ENCODE measurements at regions not wholly inside any gene's neighbourhood (a gene's known extent, or its start where the extent isn't known, plus 50 kb on each side); places are given as distances from the start of the nearest gene placed in this dataset.

DNA sequence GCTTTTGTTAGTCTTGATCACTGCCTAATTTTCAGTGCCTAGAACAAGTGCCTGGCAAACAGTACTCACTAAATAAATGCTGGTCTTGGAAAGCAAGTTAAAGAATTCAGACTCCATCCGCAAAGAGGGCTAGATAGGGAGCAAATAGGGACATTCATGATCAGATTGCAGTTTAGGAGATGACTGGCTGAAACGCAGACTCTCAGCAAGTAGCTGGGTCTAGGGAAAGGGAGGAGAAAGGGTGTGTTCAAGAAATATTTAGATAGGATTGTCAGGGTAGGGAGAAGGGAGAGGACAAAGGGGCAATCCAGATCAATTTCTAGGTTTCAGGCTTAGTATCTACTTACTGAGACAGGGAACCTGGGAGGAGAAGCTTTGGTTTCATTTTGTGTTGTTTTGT is 108.4 kb downstream of the ESM1 start:
- CTCF ChIA-PET: no interaction called here
- POLR2A ChIA-PET: no interaction called here
- DNase-seq (no peak), ATAC-seq (ENCODE audit: low read depth) (no peak)
- H3K9me3 Mint-ChIP-seq: no peaks in the 10 kb centered on the region
- TF ChIP-seq, protein P1, sequence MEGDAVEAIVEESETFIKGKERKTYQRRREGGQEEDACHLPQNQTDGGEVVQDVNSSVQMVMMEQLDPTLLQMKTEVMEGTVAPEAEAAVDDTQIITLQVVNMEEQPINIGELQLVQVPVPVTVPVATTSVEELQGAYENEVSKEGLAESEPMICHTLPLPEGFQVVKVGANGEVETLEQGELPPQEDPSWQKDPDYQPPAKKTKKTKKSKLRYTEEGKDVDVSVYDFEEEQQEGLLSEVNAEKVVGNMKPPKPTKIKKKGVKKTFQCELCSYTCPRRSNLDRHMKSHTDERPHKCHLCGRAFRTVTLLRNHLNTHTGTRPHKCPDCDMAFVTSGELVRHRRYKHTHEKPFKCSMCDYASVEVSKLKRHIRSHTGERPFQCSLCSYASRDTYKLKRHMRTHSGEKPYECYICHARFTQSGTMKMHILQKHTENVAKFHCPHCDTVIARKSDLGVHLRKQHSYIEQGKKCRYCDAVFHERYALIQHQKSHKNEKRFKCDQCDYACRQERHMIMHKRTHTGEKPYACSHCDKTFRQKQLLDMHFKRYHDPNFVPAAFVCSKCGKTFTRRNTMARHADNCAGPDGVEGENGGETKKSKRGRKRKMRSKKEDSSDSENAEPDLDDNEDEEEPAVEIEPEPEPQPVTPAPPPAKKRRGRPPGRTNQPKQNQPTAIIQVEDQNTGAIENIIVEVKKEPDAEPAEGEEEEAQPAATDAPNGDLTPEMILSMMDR (IDR thresholded peaks at IDR 0.05): no peak
- H3K27ac Mint-ChIP-seq: no peak overlapping the region
- H3K36me3 Mint-ChIP-seq (ENCODE audit: low read depth): no peaks in the 10 kb centered on the region
- no peaks in the 10 kb centered on the region for H3K4me1 Mint-ChIP-seq
- intact Hi-C loops (cut with micrococcal nuclease): no loop called here
- peaks cover 37% of the 10 kb centered on the region for H3K27me3 Mint-ChIP-seq
- H3K4me3 Mint-ChIP-seq: no peak overlapping the region

DNA sequence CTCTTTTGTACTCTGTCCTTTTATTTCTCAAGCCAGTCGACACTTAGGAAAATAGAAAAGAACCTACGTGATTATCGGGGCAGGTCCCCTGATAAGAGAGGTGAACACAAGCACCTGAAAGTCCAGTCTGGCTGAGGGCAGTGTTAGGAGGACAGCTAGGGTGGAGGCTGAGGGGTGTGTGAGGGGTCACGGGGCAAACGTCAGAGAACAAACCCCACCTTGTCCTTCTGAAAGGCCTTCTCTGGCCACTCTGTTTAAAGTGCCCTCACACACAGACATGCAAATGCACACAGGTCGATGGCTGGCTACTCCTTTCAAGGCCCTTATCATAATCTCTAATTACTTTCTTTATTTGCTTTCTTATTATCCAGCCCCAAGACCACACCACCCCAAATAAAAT is 108.8 kb downstream of the ESM1 start:
- H3K4me1 Mint-ChIP-seq: no peaks in the 10 kb centered on the region
- H3K27me3 Mint-ChIP-seq: peaks cover 34% of the 10 kb centered on the region
- H3K9me3 Mint-ChIP-seq: no peaks in the 10 kb centered on the region
- no peak overlapping the region for H3K27ac Mint-ChIP-seq
- intact Hi-C loops (cut with micrococcal nuclease): no loop called here
- DNase-seq (no peak), ATAC-seq (ENCODE audit: low read depth) (no peak)
- TF ChIP-seq, protein P1 (IDR thresholded peaks at IDR 0.05): no peak
- no peaks in the 10 kb centered on the region for H3K36me3 Mint-ChIP-seq (ENCODE audit: low read depth)
- H3K4me3 Mint-ChIP-seq: no peak overlapping the region
- ChIA-PET CTCF (no interaction called here), POLR2A (no interaction called here)

DNA sequence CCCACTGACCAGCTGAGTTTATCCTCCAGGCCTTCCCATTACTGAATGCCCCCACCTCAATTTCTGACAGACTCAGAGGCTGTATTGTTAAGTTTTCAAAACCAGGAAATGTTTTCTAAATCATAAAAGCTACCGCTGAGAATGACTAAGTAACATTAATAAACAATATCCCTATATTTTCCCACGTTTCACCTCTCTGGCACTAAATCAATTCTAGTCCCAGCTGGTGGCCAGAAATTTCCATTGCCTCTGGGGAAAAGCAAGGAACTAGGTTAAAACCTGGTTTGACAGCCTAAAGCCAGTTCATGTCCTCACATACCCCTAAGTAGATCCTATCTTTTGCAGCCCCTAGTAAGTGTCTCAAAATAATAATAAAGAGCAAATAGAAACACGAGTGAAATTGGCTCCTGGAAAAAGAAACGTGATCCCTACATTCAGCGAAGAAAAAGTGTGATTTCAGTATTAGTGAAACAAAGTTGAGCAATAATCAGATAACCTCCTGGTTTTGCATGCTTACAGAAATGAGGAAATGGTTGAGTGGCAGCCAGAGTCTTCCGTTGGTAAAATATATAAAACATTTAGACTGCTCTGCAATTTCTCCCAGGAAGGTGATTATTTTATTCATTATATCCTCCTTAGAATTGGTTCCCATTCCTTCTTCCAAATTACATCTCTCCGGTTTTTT is 110.9 kb downstream of the ESM1 start:
- intact Hi-C loops (cut with micrococcal nuclease): no loop called here
- DNase-seq: no peak
- ChIA-PET CTCF (interaction anchor here (4.2 kb wide), 1 partner anchor 357 kb away, joined by 20 read pairs; the partner anchor contains the start of gene SNX18), POLR2A (interaction anchor here (0.6 kb wide), 2 partner anchors 346 to 779 kb away, joined by 3 to 5 read pairs; no protein-coding TSS in a partner anchor)
- Mint-ChIP-seq H3K27ac (no peak overlapping the region), H3K4me3 (no peak overlapping the region), H3K27me3 (peaks cover 30% of the 10 kb centered on the region), H3K36me3 (ENCODE audit: low read depth) (no peaks in the 10 kb centered on the region), H3K4me1 (no peaks in the 10 kb centered on the region), H3K9me3 (no peaks in the 10 kb centered on the region)
- no peak for ATAC-seq (ENCODE audit: low read depth)
- TF ChIP-seq, protein P1 (IDR thresholded peaks at IDR 0.05): no peak

DNA sequence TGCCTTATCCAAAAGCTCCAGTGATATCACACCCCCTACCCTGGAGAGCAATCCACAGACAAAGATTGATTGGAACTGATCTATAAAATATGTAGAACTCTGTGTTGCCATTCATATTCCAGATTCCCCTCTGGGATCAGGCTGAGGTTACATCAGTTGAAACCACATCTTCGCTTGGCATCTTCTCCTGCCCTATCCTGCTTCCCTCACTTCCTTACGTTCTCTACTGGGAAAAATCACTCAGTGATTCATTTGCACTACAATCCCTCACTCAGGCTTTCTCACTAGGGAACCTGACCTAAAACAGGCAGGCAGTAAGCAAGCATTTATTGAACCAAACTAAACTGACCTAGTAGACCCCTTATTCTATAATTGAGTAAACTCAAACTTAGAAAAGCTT is 111.7 kb downstream of the ESM1 start:
- DNase-seq (no peak), ATAC-seq (ENCODE audit: low read depth) (no peak)
- POLR2A ChIA-PET: interaction anchor here (0.6 kb wide), 1 partner anchor 780 kb away, joined by 5 read pairs; no protein-coding TSS in a partner anchor
- intact Hi-C loops (cut with micrococcal nuclease): no loop called here
- TF ChIP-seq, protein P1 (IDR thresholded peaks at IDR 0.05): no peak
- H3K4me1 Mint-ChIP-seq: no peaks in the 10 kb centered on the region
- H3K27me3 Mint-ChIP-seq: peaks cover 35% of the 10 kb centered on the region
- H3K27ac Mint-ChIP-seq: no peak overlapping the region
- no peaks in the 10 kb centered on the region for H3K36me3 Mint-ChIP-seq (ENCODE audit: low read depth)
- no peak overlapping the region for H3K4me3 Mint-ChIP-seq
- no peaks in the 10 kb centered on the region for H3K9me3 Mint-ChIP-seq
- CTCF ChIA-PET: interaction anchor here (4.2 kb wide), 1 partner anchor 357 kb away, joined by 20 read pairs; the partner anchor contains the start of gene SNX18

DNA sequence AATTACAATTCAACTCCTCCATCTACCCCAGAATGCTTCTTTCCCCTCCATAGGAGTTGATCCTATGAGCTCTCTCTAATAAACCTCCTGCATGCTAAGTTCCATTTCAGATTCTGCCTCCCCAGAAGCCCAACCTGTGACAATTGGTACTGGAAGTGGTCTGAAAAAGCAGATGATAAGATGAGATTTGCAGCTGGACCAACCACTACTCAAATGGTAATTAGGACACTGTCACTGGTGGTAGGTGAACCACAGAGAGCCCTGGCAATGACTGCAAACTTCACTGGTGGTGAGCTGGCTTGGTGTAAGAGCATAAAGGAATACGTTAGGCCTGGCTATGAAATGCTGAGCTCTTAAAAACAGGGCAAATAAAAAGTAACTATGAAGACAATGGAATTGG is 112.6 kb downstream of the ESM1 start:
- Mint-ChIP-seq H3K9me3 (no peaks in the 10 kb centered on the region), H3K4me3 (no peak overlapping the region), H3K36me3 (ENCODE audit: low read depth) (no peaks in the 10 kb centered on the region), H3K27me3 (peaks cover 32% of the 10 kb centered on the region), H3K4me1 (no peaks in the 10 kb centered on the region), H3K27ac (no peak overlapping the region)
- CTCF ChIA-PET: interaction anchor here (0.9 to 4.2 kb wide), 2 partner anchors 29 to 356 kb away, joined by 3 to 20 read pairs; partner anchors contain the start of gene SNX18
- no peak for DNase-seq
- no peak for ATAC-seq (ENCODE audit: low read depth)
- intact Hi-C loops (cut with micrococcal nuclease): no loop called here
- TF ChIP-seq, protein P1 (IDR thresholded peaks at IDR 0.05): no peak
- POLR2A ChIA-PET: no interaction called here

All from activated B cell treated with CpG ODN at 0.5 μM for 24 hours (primary cell).